ENCODE measurements at regions not wholly inside any gene's neighbourhood (a gene's known extent, or its start where the extent isn't known, plus 50 kb on each side); places are given as distances from the start of the nearest gene placed in this dataset.

DNA sequence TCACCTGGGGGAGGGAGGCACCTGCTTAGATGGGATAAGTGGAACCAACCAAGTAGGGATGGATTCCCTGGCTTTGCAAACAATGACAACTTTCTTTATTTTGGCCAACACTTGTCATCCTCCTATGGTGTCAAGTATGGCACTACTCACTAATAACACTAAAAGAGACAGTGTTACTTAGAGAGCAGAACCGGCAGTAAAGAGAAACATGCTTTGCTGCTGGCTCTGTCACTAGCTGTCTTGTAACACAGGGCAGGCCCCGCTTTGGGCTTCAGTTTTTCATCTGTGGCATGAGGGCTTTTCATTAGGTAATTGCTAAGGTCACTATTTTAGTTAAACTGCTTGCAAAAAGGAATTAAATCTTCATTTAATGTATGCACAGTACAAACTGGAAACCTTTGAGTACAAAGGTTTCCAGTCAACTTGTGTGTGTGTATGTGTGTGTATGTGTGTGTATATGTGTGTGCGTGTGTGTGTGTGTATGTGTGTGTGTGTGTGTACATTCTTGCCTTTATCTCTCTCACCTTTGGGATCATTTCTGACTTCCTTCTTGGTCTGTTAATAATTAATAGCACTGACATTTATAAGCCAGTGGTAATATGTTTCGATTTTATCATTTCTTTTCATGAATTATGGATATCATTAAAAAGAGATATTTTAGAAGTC is 64.7 kb downstream of the BTBD3 start:
- no peak for TF ChIP-seq POLR2A (IDR thresholded peaks at IDR 0.05)
- TF ChIP-seq, protein P1, sequence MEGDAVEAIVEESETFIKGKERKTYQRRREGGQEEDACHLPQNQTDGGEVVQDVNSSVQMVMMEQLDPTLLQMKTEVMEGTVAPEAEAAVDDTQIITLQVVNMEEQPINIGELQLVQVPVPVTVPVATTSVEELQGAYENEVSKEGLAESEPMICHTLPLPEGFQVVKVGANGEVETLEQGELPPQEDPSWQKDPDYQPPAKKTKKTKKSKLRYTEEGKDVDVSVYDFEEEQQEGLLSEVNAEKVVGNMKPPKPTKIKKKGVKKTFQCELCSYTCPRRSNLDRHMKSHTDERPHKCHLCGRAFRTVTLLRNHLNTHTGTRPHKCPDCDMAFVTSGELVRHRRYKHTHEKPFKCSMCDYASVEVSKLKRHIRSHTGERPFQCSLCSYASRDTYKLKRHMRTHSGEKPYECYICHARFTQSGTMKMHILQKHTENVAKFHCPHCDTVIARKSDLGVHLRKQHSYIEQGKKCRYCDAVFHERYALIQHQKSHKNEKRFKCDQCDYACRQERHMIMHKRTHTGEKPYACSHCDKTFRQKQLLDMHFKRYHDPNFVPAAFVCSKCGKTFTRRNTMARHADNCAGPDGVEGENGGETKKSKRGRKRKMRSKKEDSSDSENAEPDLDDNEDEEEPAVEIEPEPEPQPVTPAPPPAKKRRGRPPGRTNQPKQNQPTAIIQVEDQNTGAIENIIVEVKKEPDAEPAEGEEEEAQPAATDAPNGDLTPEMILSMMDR (IDR thresholded peaks at IDR 0.05 in 4 of 5, conservative IDR thresholded peaks at IDR 0.05 in 1 of 5), result no peak
